KMS-11 (cell line): ENCODE measurements at regions not wholly inside any gene's neighbourhood (a gene's known extent, or its start where the extent isn't known, plus 50 kb on each side); places are given as distances from the start of the nearest gene placed in this dataset.

ENCODE experiments used
- H2AFZ ChIP-seq: fragments of 200-600 bp; sonication (generic); 2 replicates; pipeline ENCODE4 v1.6.1; 2016; ENCODE audit warnings: antibody characterized with exemption, mixed run types, low read depth
- H3K27ac ChIP-seq: fragments of 200-600 bp; sonication (generic); 2 replicates; pipeline ENCODE4 v1.6.1; 2016; ENCODE audit warnings: mild to moderate bottlenecking, mixed run types
- H3K27me3 ChIP-seq: fragments of 200-600 bp; sonication (generic); 2 replicates; pipeline ENCODE4 v1.6.1; 2017; ENCODE audit warnings: mild to moderate bottlenecking, low read depth, mixed run types, moderate library complexity; ENCODE audit not compliant: insufficient read depth
- H3K36me3 ChIP-seq: fragments of 200-600 bp; sonication (generic); 2 replicates; pipeline ENCODE4 v1.6.1; 2017; ENCODE audit warnings: mild to moderate bottlenecking, mixed run types; ENCODE audit not compliant: insufficient read depth
- H3K4me1 ChIP-seq: fragments of 200-600 bp; sonication (generic); 2 replicates; pipeline ENCODE4 v1.6.1; 2016; ENCODE audit warnings: mild to moderate bottlenecking, low read depth, mixed run types; ENCODE audit not compliant: poor library complexity, severe bottlenecking
- H3K4me2 ChIP-seq: fragments of 200-600 bp; sonication (generic); 2 replicates; pipeline ENCODE4 v1.7.0; 2016; ENCODE audit warnings: mild to moderate bottlenecking, mixed run types
- H3K4me3 ChIP-seq: fragments of 200-600 bp; sonication (generic); IDR thresholded peaks from 2 replicates; pipeline ENCODE4 v1.6.1; 2017; ENCODE audit warnings: low read depth, low read length, mixed read lengths; ENCODE audit not compliant: insufficient read depth
- H3K79me2 ChIP-seq: fragments of 200-600 bp; sonication (generic); 2 replicates; pipeline ENCODE4 v1.6.1; 2016; ENCODE audit warnings: low read depth, mixed run types; ENCODE audit not compliant: insufficient read depth
- H3K9ac ChIP-seq: fragments of 200-600 bp; sonication (generic); 2 replicates; pipeline ENCODE4 v1.6.1; 2016; ENCODE audit warnings: mild to moderate bottlenecking, mixed run types
- H4K20me1 ChIP-seq: fragments of 200-600 bp; sonication (generic); 2 replicates; pipeline ENCODE4 v1.6.1; 2016; ENCODE audit warnings: mild to moderate bottlenecking, mixed run types; ENCODE audit not compliant: insufficient read depth
- TF ChIP-seq, protein P1 (sequence below): fragments of 200-600 bp; sonication (generic); conservative IDR thresholded peaks from 2 replicates; pipeline ENCODE4 v1.6.1; 2017; ENCODE audit warnings: low read depth, mild to moderate bottlenecking, antibody characterized with exemption, low read length, moderate library complexity, mixed read lengths

- no peaks in the 10 kb centered on the region for H3K36me3 ChIP-seq
- H2AFZ ChIP-seq: no peak overlapping the region
- no peak overlapping the region for H3K4me3 ChIP-seq
- H3K79me2 ChIP-seq: no peaks in the 10 kb centered on the region
- H3K9ac ChIP-seq: no peak overlapping the region
- no peak overlapping the region for H3K27ac ChIP-seq
- H4K20me1 ChIP-seq: no peaks in the 10 kb centered on the region
- H3K4me1 ChIP-seq: no peaks in the 10 kb centered on the region
- H3K27me3 ChIP-seq: no peaks in the 10 kb centered on the region
- TF ChIP-seq, protein P1, sequence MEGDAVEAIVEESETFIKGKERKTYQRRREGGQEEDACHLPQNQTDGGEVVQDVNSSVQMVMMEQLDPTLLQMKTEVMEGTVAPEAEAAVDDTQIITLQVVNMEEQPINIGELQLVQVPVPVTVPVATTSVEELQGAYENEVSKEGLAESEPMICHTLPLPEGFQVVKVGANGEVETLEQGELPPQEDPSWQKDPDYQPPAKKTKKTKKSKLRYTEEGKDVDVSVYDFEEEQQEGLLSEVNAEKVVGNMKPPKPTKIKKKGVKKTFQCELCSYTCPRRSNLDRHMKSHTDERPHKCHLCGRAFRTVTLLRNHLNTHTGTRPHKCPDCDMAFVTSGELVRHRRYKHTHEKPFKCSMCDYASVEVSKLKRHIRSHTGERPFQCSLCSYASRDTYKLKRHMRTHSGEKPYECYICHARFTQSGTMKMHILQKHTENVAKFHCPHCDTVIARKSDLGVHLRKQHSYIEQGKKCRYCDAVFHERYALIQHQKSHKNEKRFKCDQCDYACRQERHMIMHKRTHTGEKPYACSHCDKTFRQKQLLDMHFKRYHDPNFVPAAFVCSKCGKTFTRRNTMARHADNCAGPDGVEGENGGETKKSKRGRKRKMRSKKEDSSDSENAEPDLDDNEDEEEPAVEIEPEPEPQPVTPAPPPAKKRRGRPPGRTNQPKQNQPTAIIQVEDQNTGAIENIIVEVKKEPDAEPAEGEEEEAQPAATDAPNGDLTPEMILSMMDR: no peak
- no peak overlapping the region for H3K4me2 ChIP-seq
These were observed 78.6 kb upstream of the SLC28A3 start for GRCh38 chr9:84419031-84419602.

DNA sequence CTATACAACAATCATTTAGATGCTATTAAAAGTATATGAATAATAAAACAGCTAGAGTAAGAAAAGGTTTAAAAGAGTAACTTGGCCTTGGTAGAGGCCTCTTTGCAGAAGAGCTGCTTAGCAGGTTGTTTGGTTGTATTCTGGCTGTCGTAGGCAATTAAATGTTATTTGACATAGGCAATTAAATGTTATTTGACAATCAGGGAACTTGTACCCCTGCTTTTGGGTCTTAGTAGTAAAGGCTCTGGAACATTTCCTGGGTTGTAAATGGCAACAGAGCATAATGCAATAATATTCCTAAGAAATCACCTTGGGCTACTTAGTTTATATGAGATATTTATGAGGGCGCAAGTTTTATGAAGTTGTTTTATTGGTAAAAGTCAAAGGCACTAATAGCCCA, 84.4 kb upstream of the SLC28A3 start:
- TF ChIP-seq, protein P1: no peak
- Histone ChIP-seq H3K4me2 (no peak overlapping the region), H3K9ac (no peak overlapping the region), H3K4me3 (no peak overlapping the region), H3K4me1 (no peaks in the 10 kb centered on the region), H3K36me3 (no peaks in the 10 kb centered on the region), H4K20me1 (no peaks in the 10 kb centered on the region), H2AFZ (no peak overlapping the region), H3K27me3 (no peaks in the 10 kb centered on the region), H3K79me2 (no peaks in the 10 kb centered on the region), H3K27ac (no peak overlapping the region)

DNA sequence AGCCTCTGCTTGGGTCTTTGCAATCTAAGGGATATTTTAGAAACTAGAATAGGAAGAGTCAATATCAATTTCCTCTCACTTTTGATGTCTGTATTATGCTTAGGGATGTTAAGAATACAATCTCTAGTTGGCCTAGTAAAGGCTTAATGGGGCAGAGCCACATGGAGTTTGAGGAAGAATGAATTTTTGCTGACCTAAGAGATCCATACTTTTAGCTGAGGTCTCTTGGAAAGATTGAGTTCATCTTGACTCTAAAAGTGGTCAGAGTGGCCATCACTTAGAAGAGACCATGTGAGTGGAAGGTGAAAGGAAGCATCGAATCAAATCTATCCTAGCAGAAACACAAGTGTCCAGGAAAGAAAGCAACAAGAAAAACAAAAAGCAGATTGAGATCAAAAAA, 92.2 kb upstream of the SLC28A3 start:
- no peak overlapping the region for H3K9ac ChIP-seq
- H3K79me2 ChIP-seq: no peaks in the 10 kb centered on the region
- no peaks in the 10 kb centered on the region for H3K27me3 ChIP-seq
- H3K4me2 ChIP-seq: no peak overlapping the region
- H3K4me3 ChIP-seq: no peak overlapping the region
- no peaks in the 10 kb centered on the region for H3K4me1 ChIP-seq
- H3K27ac ChIP-seq: no peak overlapping the region
- no peaks in the 10 kb centered on the region for H3K36me3 ChIP-seq
- H2AFZ ChIP-seq: no peak overlapping the region
- TF ChIP-seq, protein P1: no peak
- H4K20me1 ChIP-seq: no peaks in the 10 kb centered on the region

DNA sequence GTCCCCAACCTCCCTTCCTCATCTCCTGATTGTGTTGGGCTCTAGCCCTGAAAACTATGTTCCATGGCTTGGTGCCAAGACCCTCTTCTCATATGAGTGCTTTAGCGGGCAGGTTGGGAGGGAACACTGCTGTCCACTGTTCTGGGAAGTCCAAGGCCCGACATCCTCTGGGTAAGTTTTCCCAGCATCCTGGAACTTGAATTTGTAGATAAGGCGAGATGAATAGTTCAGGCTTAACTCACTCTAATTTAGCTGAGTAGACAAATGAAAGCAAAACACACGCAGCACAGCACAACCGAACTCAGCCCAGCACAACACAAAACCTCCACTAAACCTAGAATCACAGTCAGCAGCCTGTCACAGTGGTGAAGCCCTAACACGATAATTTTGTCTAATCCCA, 95.3 kb upstream of the SLC28A3 start:
- H3K79me2 ChIP-seq: no peaks in the 10 kb centered on the region
- no peaks in the 10 kb centered on the region for H3K4me1 ChIP-seq
- H3K27me3 ChIP-seq: no peaks in the 10 kb centered on the region
- H3K9ac ChIP-seq: no peak overlapping the region
- no peak overlapping the region for H3K4me3 ChIP-seq
- no peak overlapping the region for H3K27ac ChIP-seq
- H3K4me2 ChIP-seq: no peak overlapping the region
- H2AFZ ChIP-seq: no peak overlapping the region
- TF ChIP-seq, protein P1: no peak
- H4K20me1 ChIP-seq: no peaks in the 10 kb centered on the region
- no peaks in the 10 kb centered on the region for H3K36me3 ChIP-seq
